Fibroblast of villous mesenchyme (primary cell): ENCODE measurements at regions not wholly inside any gene's neighbourhood (a gene's known extent, or its start where the extent isn't known, plus 50 kb on each side); places are given as distances from the start of the nearest gene placed in this dataset.

Experiments used
- DNase-seq: peaks from one replicate; pipeline ENCODE4 v3.0.0-alpha.2; 2010; ENCODE audit warnings: low read depth
- H3K4me3 ChIP-seq: 2 replicates; pipeline ENCODE4 v1.5.1; 2011; ENCODE audit warnings: low read depth, mild to moderate bottlenecking, low read length
- CTCF ChIP-seq: IDR thresholded peaks from 2 replicates; pipeline ENCODE4 v1.5.1; 2012; ENCODE audit warnings: low read depth, mild to moderate bottlenecking, low read length; ENCODE audit not compliant: insufficient read depth

- H3K4me3 ChIP-seq: no peak overlapping the region
- DNase-seq: no peak
- no peak for TF ChIP-seq CTCF
These were observed 264.2 kb upstream of the ZFHX3 start for GRCh38 chr16:73311857-73312723.

- no peak for DNase-seq
- no peak for TF ChIP-seq CTCF
- H3K4me3 ChIP-seq: no peak overlapping the region
These were observed 260.8 kb upstream of the ZFHX3 start for GRCh38 chr16:73308771-73309170.

GRCh38 chr16:73306901-73307413 lies 259.0 kb upstream of the ZFHX3 start:
- DNase-seq: no peak
- TF ChIP-seq CTCF: no peak
- H3K4me3 ChIP-seq: no peak overlapping the region

- no peak for TF ChIP-seq CTCF
- H3K4me3 ChIP-seq: no peak overlapping the region
- DNase-seq: peak; percentile 2
These were observed 256.3 kb upstream of the ZFHX3 start for GRCh38 chr16:73304008-73304774.

- no peak for TF ChIP-seq CTCF
- no peak for DNase-seq
- H3K4me3 ChIP-seq: no peak overlapping the region
These were observed 255.0 kb upstream of the ZFHX3 start for GRCh38 chr16:73302942-73303341.

DNA sequence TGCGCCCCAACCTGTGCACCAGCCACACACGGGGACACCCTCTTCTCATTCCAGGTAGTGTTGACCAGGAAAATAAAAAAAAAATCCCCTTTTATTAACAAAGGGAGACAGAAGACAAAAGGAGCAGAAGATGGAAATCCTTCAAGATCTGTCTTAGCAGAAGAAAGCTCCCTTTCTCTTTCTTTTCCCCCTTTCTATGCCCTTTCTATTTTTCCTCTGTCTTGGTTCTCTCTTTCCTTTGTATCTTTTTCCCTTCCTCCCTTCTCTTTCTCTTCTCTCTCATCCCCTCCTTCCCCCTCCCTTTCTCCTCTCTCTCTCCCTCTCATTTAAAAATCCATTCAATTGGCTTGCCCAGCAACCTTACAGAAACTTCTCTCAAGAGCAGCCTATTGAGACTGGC lies 254.1 kb upstream of the ZFHX3 start:
- H3K4me3 ChIP-seq: no peak overlapping the region
- no peak for DNase-seq
- no peak for TF ChIP-seq CTCF
